ENCODE measurements at regions not wholly inside any gene's neighbourhood (a gene's known extent, or its start where the extent isn't known, plus 50 kb on each side); places are given as distances from the start of the nearest gene placed in this dataset.

- H3K4me1 ChIP-seq (ENCODE audit: insufficient read depth, low read length, poor library complexity, severe bottlenecking), result peaks cover 22% of the 10 kb centered on the region
- no peaks in the 10 kb centered on the region for H3K9me2 ChIP-seq (replicated peaks; ENCODE audit: low read depth, low read length)
- H3K4me3 ChIP-seq (ENCODE audit: low read length, poor library complexity, severe bottlenecking), result no peak overlapping the region
- H3K9ac ChIP-seq (ENCODE audit: low read depth, low read length, poor library complexity, severe bottlenecking), result no peak overlapping the region
- H4K20me1 ChIP-seq (ENCODE audit: insufficient read depth, low read length, poor library complexity, severe bottlenecking), result no peaks in the 10 kb centered on the region
- H3K36me3 ChIP-seq (ENCODE audit: insufficient read depth, low read length), result no peaks in the 10 kb centered on the region
- H3K4me2 ChIP-seq (ENCODE audit: low read depth, low read length, poor library complexity, severe bottlenecking), result no peak overlapping the region
- no peaks in the 10 kb centered on the region for H3K79me2 ChIP-seq (ENCODE audit: insufficient read depth, low read length)
- TF ChIP-seq EZH2phosphoT487 (IDR thresholded peaks at IDR 0.05; ENCODE audit: borderline replicate concordance), result no peak
- no peak for TF ChIP-seq CTCF (conservative IDR thresholded peaks at IDR 0.05; ENCODE audit: low read length)
- H3K27me3 ChIP-seq (ENCODE audit: insufficient read depth, low read length, poor library complexity, severe bottlenecking), result no peaks in the 10 kb centered on the region
- no peaks in the 10 kb centered on the region for H3F3A ChIP-seq (ENCODE audit: low read depth)
- H2AFZ ChIP-seq (ENCODE audit: low read length), result no peak overlapping the region
- no peaks in the 10 kb centered on the region for H3K9me3 ChIP-seq (ENCODE audit: insufficient read depth, low read depth, low read length)
These were observed 285.7 kb downstream of the CRPPA start for GRCh38 chr7:16135658-16136057.

DNA sequence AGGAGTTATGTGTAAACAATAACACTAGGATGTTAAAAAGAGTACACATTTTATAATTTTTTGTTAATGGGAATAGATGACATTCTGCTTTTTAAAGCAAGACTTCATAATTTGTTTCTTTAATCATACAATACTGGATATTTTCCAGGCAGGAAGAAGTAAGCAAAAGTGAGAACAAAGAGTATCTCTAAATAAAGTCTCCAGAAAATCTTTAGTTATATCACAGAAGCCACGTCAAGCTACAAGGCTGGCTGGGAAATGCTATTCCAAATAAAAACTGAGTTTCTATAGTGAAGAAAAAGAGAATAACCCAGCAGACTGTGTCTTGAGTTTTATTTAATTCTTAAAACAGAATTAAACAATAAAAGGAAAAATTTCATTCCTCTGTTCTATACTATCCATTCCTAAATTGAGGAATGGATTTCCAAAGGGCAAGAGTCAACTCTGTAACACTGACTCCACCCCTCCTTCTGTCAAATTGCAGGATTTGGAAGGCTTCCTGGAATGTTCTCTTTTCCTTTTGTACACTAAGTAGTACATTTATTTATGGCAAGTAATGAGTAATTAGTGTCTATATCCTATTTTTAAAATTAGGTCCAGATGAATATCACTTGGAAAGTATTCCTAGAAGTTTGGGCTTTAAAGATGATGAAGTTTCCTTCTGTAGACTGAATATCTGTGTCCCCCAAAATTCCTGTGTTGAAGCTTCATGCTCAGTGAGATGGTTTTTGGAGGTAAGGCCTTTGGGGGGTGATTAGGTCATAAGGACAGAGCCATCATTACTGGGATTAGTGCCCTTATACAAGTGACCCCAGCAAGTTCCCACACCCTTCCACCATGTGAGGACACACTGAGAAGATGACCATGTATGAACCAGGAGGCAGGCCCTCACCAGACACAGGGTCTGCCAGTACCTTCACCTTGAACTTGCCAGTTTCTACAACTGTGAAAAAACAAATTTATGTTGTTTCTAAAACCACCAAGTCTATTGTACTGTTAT is 290.9 kb downstream of the CRPPA start:
- Histone ChIP-seq H3K9me3 (ENCODE audit: insufficient read depth, low read depth, low read length) (peaks cover 4% of the 10 kb centered on the region; the same call in 1 of the 2 replicates), H2AFZ (ENCODE audit: low read length) (no peak overlapping the region), H3K27me3 (ENCODE audit: insufficient read depth, low read length, poor library complexity, severe bottlenecking) (no peaks in the 10 kb centered on the region), H3K9ac (ENCODE audit: low read depth, low read length, poor library complexity, severe bottlenecking) (no peak overlapping the region), H3K4me1 (ENCODE audit: insufficient read depth, low read length, poor library complexity, severe bottlenecking) (peaks cover 6% of the 10 kb centered on the region), H3K4me3 (ENCODE audit: low read length, poor library complexity, severe bottlenecking) (no peak overlapping the region), H3K4me2 (ENCODE audit: low read depth, low read length, poor library complexity, severe bottlenecking) (no peak overlapping the region), H3K79me2 (ENCODE audit: insufficient read depth, low read length) (no peaks in the 10 kb centered on the region), H3K36me3 (ENCODE audit: insufficient read depth, low read length) (no peaks in the 10 kb centered on the region), H4K20me1 (ENCODE audit: insufficient read depth, low read length, poor library complexity, severe bottlenecking) (no peaks in the 10 kb centered on the region), H3F3A (ENCODE audit: low read depth) (no peaks in the 10 kb centered on the region), H3K9me2 (replicated peaks; ENCODE audit: low read depth, low read length) (no peaks in the 10 kb centered on the region)
- TF ChIP-seq EZH2phosphoT487 (IDR thresholded peaks at IDR 0.05; ENCODE audit: borderline replicate concordance) (no peak), CTCF (conservative IDR thresholded peaks at IDR 0.05; ENCODE audit: low read length) (no peak)

GRCh38 chr7:16129431-16130110 is 291.8 kb downstream of the CRPPA start:
- TF ChIP-seq EZH2phosphoT487 (IDR thresholded peaks at IDR 0.05; ENCODE audit: borderline replicate concordance) (no peak), CTCF (conservative IDR thresholded peaks at IDR 0.05; ENCODE audit: low read length) (no peak)
- Histone ChIP-seq H3K4me2 (ENCODE audit: low read depth, low read length, poor library complexity, severe bottlenecking) (no peak overlapping the region), H2AFZ (ENCODE audit: low read length) (no peak overlapping the region)

More at GRCh38 chr7:16129431-16130110, 291.8 kb downstream of the CRPPA start:
- Histone ChIP-seq H3K36me3 (ENCODE audit: insufficient read depth, low read length) (no peaks in the 10 kb centered on the region), H3K4me1 (ENCODE audit: insufficient read depth, low read length, poor library complexity, severe bottlenecking) (no peaks in the 10 kb centered on the region), H3K27me3 (ENCODE audit: insufficient read depth, low read length, poor library complexity, severe bottlenecking) (no peaks in the 10 kb centered on the region), H3K9ac (ENCODE audit: low read depth, low read length, poor library complexity, severe bottlenecking) (no peak overlapping the region), H3K9me3 (ENCODE audit: insufficient read depth, low read depth, low read length) (peaks cover 4% of the 10 kb centered on the region; the same call in 1 of the 2 replicates), H3K9me2 (replicated peaks; ENCODE audit: low read depth, low read length) (no peaks in the 10 kb centered on the region), H4K20me1 (ENCODE audit: insufficient read depth, low read length, poor library complexity, severe bottlenecking) (no peaks in the 10 kb centered on the region), H3K79me2 (ENCODE audit: insufficient read depth, low read length) (no peaks in the 10 kb centered on the region), H3K4me3 (ENCODE audit: low read length, poor library complexity, severe bottlenecking) (no peak overlapping the region), H3F3A (ENCODE audit: low read depth) (no peaks in the 10 kb centered on the region)
